Esophagus muscularis mucosa (tissue), 4 donors: ENCODE measurements at regions not wholly inside any gene's neighbourhood (a gene's known extent, or its start where the extent isn't known, plus 50 kb on each side); places are given as distances from the start of the nearest gene placed in this dataset.

Experiments
- DNase-seq: peaks from one replicate; pipeline ENCODE4 v3.0.0-alpha.2; 2017; ENCODE audit errors: extremely low spot score
- H3K27ac ChIP-seq, 4 donors: fragments of 200-600 bp; sonication (generic); replicated peaks in 1 of 4; 1 replicate in 3 of 4; 2 replicates in 1 of 4; pipeline ENCODE4 v1.5.1; 2016 to 2019; ENCODE audit warnings: mild to moderate bottlenecking in 1 of 4
- H3K27me3 ChIP-seq, 4 donors: fragments of 200-600 bp; sonication (generic); one replicate each; pipeline versions ENCODE4 v1.5.1 to v1.6.0; 2016 to 2019
- H3K36me3 ChIP-seq, 4 donors: fragments of 200-600 bp; sonication (generic); one replicate each; pipeline ENCODE4 v1.5.1; 2016 to 2019
- H3K4me1 ChIP-seq, 4 donors: fragments of 200-600 bp; sonication (generic); one replicate each; pipeline ENCODE4 v1.5.1; 2016 to 2019
- H3K4me3 ChIP-seq, 4 donors: fragments of 200-600 bp; sonication (generic); 1 replicate in 2 of 4; 2 replicates in 2 of 4; pipeline ENCODE4 v1.5.1; 2016 to 2019; ENCODE audit warnings: mild to moderate bottlenecking in 4 of 4, moderate library complexity in 1 of 4
- H3K9me3 ChIP-seq, 4 donors: fragments of 200-600 bp; sonication (generic); 1 replicate in 3 of 4; 2 replicates in 1 of 4; pipeline ENCODE4 v1.5.1; 2016 to 2019
- CTCF ChIP-seq, 3 experiments: fragments of 200-600 bp in 2 of 3; fragments of 450-650 bp in 1 of 3; sonication (generic) in 2 of 3; IDR thresholded peaks; one replicate each; pipeline ENCODE4 v1.5.1; 2017 to 2019; ENCODE audit warnings: antibody characterized with exemption in 3 of 3, mild to moderate bottlenecking in 2 of 3, moderate library complexity in 1 of 3
- EP300 ChIP-seq: sonication (generic); formaldehyde crosslinking; IDR thresholded peaks from one replicate; pipeline ENCODE4 v1.6.1; 2017; ENCODE audit warnings: antibody characterized with exemption
- POLR2A ChIP-seq: fragments of 450-650 bp; IDR thresholded peaks from one replicate; pipeline ENCODE4 v1.6.1; 2017; ENCODE audit warnings: antibody characterized with exemption, moderate library complexity, mild to moderate bottlenecking, low read depth
- POLR2AphosphoS5 ChIP-seq, 2 donors: sonication (generic); formaldehyde crosslinking; IDR thresholded peaks; one replicate each; pipeline ENCODE4 v1.6.1; 2017; ENCODE audit warnings: antibody characterized with exemption in 2 of 2
- WGBS: methylation state at CpG from one replicate; pipeline ENCODE4 v1.1.5; 2018; 5-methylcytosine and 5-hydroxymethylcytosine counted together
- intact Hi-C: fragments of 100-400 bp; cut with DNase I; formaldehyde crosslinking; loops from one replicate; pipeline ENCODE4 v1.15.1; 2023

GRCh38 chr12:77236066-77236465, 170.7 kb upstream of the E2F7 start:
- H3K27ac ChIP-seq: no peak overlapping the region
- TF ChIP-seq POLR2A: no peak
- no peak for TF ChIP-seq POLR2AphosphoS5 (IDR thresholded peaks at IDR 0.05)
- TF ChIP-seq EP300: no peak
- TF ChIP-seq CTCF (IDR thresholded peaks at IDR 0.05): no peak
- intact Hi-C loops: no loop called here

GRCh38 chr12:77232045-77232444, 166.7 kb upstream of the E2F7 start:
- intact Hi-C loops: no loop called here
- no peak for TF ChIP-seq POLR2A
- TF ChIP-seq EP300: no peak
- TF ChIP-seq CTCF (IDR thresholded peaks at IDR 0.05): no peak
- no peak for TF ChIP-seq POLR2AphosphoS5 (IDR thresholded peaks at IDR 0.05)
- no peaks in the 10 kb centered on the region for H3K36me3 ChIP-seq
- peaks cover 0 to 7% (median 3%) of the 10 kb centered on the region in 4 donors for H3K4me1 ChIP-seq
- 60% methylated on average over 1 of the region's 1 CpG for WGBS
- DNase-seq: no peak
- peak overlapping the region in 2 of 4 donors; percentile 60 to 61 for H3K27ac ChIP-seq
- H3K9me3 ChIP-seq: no peaks in the 10 kb centered on the region
- H3K27me3 ChIP-seq: no peaks in the 10 kb centered on the region
- peak overlapping the region in 1 of 4 donors; percentile 20 for H3K4me3 ChIP-seq

More at GRCh38 chr12:77236066-77236465, 170.7 kb upstream of the E2F7 start:
- no peak for DNase-seq
- peaks cover 0 to 2% (median 0%) of the 10 kb centered on the region in 4 donors for H3K4me1 ChIP-seq
- no peaks in the 10 kb centered on the region for H3K27me3 ChIP-seq
- H3K9me3 ChIP-seq: no peaks in the 10 kb centered on the region
- H3K36me3 ChIP-seq: no peaks in the 10 kb centered on the region
- no peak overlapping the region for H3K4me3 ChIP-seq

- DNase-seq: no peak
- Histone ChIP-seq H3K9me3 (no peaks in the 10 kb centered on the region), H3K36me3 (no peaks in the 10 kb centered on the region), H3K27ac (peak overlapping the region in 2 of 4 donors; percentile 60 to 61), H3K4me3 (peak overlapping the region in 1 of 4 donors; percentile 20), H3K27me3 (no peaks in the 10 kb centered on the region), H3K4me1 (peaks cover 0 to 7% (median 3%) of the 10 kb centered on the region in 4 donors)
- WGBS: 40% methylated on average over 5 of the region's 5 CpGs
- TF ChIP-seq EP300: no peak
- no peak for TF ChIP-seq POLR2A
- TF ChIP-seq CTCF (IDR thresholded peaks at IDR 0.05): no peak
- TF ChIP-seq POLR2AphosphoS5 (IDR thresholded peaks at IDR 0.05): no peak
- intact Hi-C loops: no loop called here
These were observed 166.1 kb upstream of the E2F7 start for GRCh38 chr12:77231501-77231918.

DNA sequence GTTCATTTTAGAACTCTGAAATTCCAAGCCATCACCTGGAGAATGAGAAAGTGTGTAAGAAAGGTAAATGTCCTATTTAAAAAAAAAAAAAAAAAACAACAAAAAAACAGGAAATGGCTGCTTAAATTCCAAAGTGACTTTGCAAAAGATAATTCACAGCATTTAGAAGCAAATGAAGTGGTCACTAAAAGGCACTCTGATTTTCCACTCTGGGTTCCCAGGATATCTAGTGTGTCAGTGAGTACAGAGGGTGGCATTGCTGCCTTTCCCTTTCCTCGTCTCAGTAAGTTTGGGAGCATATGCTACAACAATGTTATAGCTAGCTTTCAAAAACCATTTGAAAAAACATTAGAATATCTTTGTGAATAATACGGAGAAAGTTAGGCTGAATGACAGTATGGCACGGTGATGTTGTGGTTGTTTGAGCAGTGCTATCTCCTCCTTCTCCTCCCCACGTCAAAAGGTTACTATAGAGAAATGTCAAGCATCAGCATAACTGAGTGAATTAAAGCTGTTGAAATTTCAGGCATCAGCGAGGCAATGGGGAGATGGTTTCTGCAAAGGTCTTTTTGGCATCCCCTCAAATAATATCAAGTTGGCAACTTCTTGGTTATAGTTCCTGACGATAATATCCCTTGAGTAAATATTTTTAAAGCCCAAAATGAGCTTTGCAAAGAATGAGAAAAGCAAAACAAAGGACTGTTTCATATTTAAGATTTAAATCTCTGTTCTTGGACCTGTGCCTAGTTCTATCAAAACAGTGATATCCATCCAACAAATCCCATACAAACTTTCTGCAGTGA, 164.5 kb upstream of the E2F7 start:
- TF ChIP-seq CTCF (IDR thresholded peaks at IDR 0.05): no peak
- Histone ChIP-seq H3K4me3 (no peak overlapping the region), H3K27ac (no peak overlapping the region), H3K4me1 (peaks cover 0 to 7% (median 3%) of the 10 kb centered on the region in 4 donors), H3K36me3 (no peaks in the 10 kb centered on the region), H3K9me3 (no peaks in the 10 kb centered on the region), H3K27me3 (no peaks in the 10 kb centered on the region)
- 16% methylated on average over 6 of the region's 6 CpGs for WGBS
- DNase-seq: no peak
- intact Hi-C loops: no loop called here

DNA sequence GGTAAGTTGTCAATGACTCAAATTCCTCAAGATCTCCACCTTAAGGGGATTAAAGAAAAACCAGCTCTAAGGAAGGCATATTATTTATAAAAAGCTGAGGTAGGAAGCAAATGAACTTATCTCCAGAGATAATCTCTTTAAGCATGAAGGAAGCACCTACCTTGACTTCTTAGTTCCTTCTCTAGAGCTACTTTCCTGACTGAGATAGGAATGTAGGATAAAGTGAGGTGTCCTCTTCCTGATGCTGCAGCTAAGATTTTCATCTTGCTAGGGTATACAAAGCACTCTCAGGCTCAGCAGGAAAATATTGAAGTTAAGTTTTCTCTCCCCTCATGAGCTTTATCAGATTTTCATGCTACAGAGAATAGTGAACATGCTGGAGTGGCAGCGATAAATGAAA, 163.0 kb upstream of the E2F7 start:
- Histone ChIP-seq H3K27me3 (no peaks in the 10 kb centered on the region), H3K36me3 (no peaks in the 10 kb centered on the region), H3K27ac (no peak overlapping the region), H3K4me3 (no peak overlapping the region), H3K9me3 (no peaks in the 10 kb centered on the region), H3K4me1 (peaks cover 0 to 7% (median 3%) of the 10 kb centered on the region in 4 donors)
- TF ChIP-seq POLR2A (no peak), EP300 (no peak), CTCF (IDR thresholded peaks at IDR 0.05) (no peak), POLR2AphosphoS5 (IDR thresholded peaks at IDR 0.05) (no peak)
- intact Hi-C loops: no loop called here
- DNase-seq: no peak
- WGBS: 97% methylated on average over 1 of the region's 1 CpG
